Osteocyte (in vitro differentiated cells): ENCODE measurements at regions not wholly inside any gene's neighbourhood (a gene's known extent, or its start where the extent isn't known, plus 50 kb on each side); places are given as distances from the start of the nearest gene placed in this dataset.

ENCODE experiments used
- DNase-seq: peaks from one replicate; pipeline ENCODE4 v3.0.0; 2021; ENCODE audit warnings: mixed read lengths; ENCODE audit not compliant: unreplicated experiment; ENCODE audit errors: extremely low spot score
- H3K27ac Mint-ChIP-seq: one replicate; pipeline ENCODE4 v1.8.0; 2021; ENCODE audit warnings: mild to moderate bottlenecking, mixed read lengths; ENCODE audit not compliant: unreplicated experiment
- H3K27me3 Mint-ChIP-seq: one replicate; pipeline ENCODE4 v1.8.0; 2021; ENCODE audit warnings: mixed read lengths; ENCODE audit not compliant: unreplicated experiment
- H3K36me3 Mint-ChIP-seq: one replicate; pipeline ENCODE4 v1.8.0; 2021; ENCODE audit warnings: mixed read lengths; ENCODE audit not compliant: unreplicated experiment
- H3K4me1 Mint-ChIP-seq: one replicate; pipeline ENCODE4 v1.8.0; 2021; ENCODE audit warnings: mixed read lengths; ENCODE audit not compliant: unreplicated experiment
- H3K4me3 Mint-ChIP-seq: one replicate; pipeline ENCODE4 v1.8.0; 2021; ENCODE audit warnings: mild to moderate bottlenecking, moderate library complexity, mixed read lengths; ENCODE audit not compliant: unreplicated experiment
- H3K9me3 Mint-ChIP-seq: one replicate; pipeline ENCODE4 v1.8.0; 2021; ENCODE audit warnings: mixed read lengths; ENCODE audit not compliant: unreplicated experiment
- CTCF ChIP-seq: fragments of 200-600 bp; sonication (generic); IDR thresholded peaks from 2 replicates; pipeline ENCODE4 v1.5.0; 2021; ENCODE audit warnings: antibody characterized with exemption, mild to moderate bottlenecking, moderate library complexity

- Mint-ChIP-seq H3K4me3 (no peak overlapping the region), H3K4me1 (no peaks in the 10 kb centered on the region), H3K36me3 (no peaks in the 10 kb centered on the region)
These were observed 322.9 kb upstream of the RPS23 start for GRCh38 chr5:82601077-82601476.

DNA sequence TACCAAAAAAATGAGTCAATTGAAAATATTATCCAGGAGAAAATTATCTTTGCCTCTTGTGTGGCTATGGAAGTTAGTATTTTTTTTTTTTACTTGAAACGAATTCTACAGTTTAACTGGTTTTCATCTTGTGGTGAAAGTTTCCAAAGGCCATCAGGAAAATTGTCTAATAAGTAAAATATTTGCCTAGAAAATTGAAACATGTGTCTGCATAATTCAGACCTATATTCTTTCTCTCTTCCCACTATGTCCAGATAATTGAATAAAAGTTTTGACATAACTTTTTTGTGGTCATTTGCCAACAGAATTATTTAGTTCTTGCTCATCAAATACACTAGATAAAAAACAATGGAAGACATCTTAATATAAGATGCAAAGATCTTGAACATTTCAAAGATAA, 321.5 kb upstream of the RPS23 start:
- TF ChIP-seq CTCF, result no peak
- Mint-ChIP-seq H3K4me3 (no peak overlapping the region), H3K4me1 (no peaks in the 10 kb centered on the region), H3K27me3 (peaks cover 31% of the 10 kb centered on the region), H3K36me3 (no peaks in the 10 kb centered on the region), H3K9me3 (no peaks in the 10 kb centered on the region), H3K27ac (no peak overlapping the region)
- DNase-seq, result no peak

More at GRCh38 chr5:82601077-82601476, 322.9 kb upstream of the RPS23 start:
- no peak for DNase-seq
- TF ChIP-seq CTCF, result no peak
- H3K9me3 Mint-ChIP-seq, result no peaks in the 10 kb centered on the region
- H3K27ac Mint-ChIP-seq, result no peak overlapping the region
- H3K27me3 Mint-ChIP-seq, result peaks cover 27% of the 10 kb centered on the region

- no peaks in the 10 kb centered on the region for H3K36me3 Mint-ChIP-seq
- H3K4me1 Mint-ChIP-seq, result no peaks in the 10 kb centered on the region
- H3K9me3 Mint-ChIP-seq, result no peaks in the 10 kb centered on the region
- H3K27me3 Mint-ChIP-seq, result peaks cover 31% of the 10 kb centered on the region
- DNase-seq, result no peak
- no peak overlapping the region for H3K27ac Mint-ChIP-seq
- H3K4me3 Mint-ChIP-seq, result no peak overlapping the region
- TF ChIP-seq CTCF, result no peak
These were observed 320.9 kb upstream of the RPS23 start for GRCh38 chr5:82599030-82599429.

- TF ChIP-seq CTCF, result peak; percentile 17
- no peaks in the 10 kb centered on the region for H3K9me3 Mint-ChIP-seq
- no peak for DNase-seq
- peaks cover 34% of the 10 kb centered on the region for H3K27me3 Mint-ChIP-seq
- H3K36me3 Mint-ChIP-seq, result no peaks in the 10 kb centered on the region
- H3K27ac Mint-ChIP-seq, result no peak overlapping the region
- H3K4me1 Mint-ChIP-seq, result no peaks in the 10 kb centered on the region
- H3K4me3 Mint-ChIP-seq, result no peak overlapping the region
These were observed 319.3 kb upstream of the RPS23 start for GRCh38 chr5:82597437-82597836.

DNA sequence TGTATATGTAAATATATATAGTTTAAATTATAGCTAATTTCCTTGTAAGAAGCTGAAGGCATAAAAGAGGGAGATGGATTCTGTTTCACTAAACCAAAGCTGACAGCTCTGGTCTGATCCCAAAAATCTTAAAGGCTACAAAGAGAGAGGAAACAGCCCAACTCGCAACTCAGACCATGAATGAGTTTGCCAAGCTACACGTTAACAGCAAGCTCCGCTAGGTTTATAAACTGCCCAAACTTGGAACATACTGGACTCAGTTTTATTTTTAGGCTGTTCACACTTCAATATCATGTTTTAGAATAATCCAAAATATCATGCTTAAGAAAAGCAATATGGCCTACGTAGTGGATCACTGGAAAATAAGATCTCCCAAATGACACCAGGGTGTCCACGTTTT, 318.3 kb upstream of the RPS23 start:
- Mint-ChIP-seq H3K4me1 (no peaks in the 10 kb centered on the region), H3K27ac (no peak overlapping the region)

More for the DNA sequence above, 318.3 kb upstream of the RPS23 start:
- TF ChIP-seq CTCF, result no peak
- Mint-ChIP-seq H3K36me3 (no peaks in the 10 kb centered on the region), H3K9me3 (no peaks in the 10 kb centered on the region), H3K4me3 (no peak overlapping the region), H3K27me3 (peaks cover 33% of the 10 kb centered on the region)
- DNase-seq, result no peak
